Mesodermal cell (in vitro differentiated cells): ENCODE measurements at regions not wholly inside any gene's neighbourhood (a gene's known extent, or its start where the extent isn't known, plus 50 kb on each side); places are given as distances from the start of the nearest gene placed in this dataset.

Experiments
- H3K27ac ChIP-seq: 2 replicates; pipeline ENCODE4 v1.7.0; 2013; ENCODE audit warnings: mild to moderate bottlenecking, low read depth, low read length, moderate library complexity; ENCODE audit not compliant: severe bottlenecking
- H3K36me3 ChIP-seq: 2 replicates; pipeline ENCODE4 v1.7.1; 2013; ENCODE audit warnings: mild to moderate bottlenecking, low read length, moderate library complexity; ENCODE audit not compliant: control insufficient read depth, insufficient read depth
- H3K4me1 ChIP-seq: one replicate; pipeline ENCODE4 v1.7.1; 2013; ENCODE audit warnings: mild to moderate bottlenecking, low read length; ENCODE audit not compliant: insufficient read depth, control insufficient read depth, poor library complexity, severe bottlenecking
- H3K4me3 ChIP-seq: 2 replicates; pipeline ENCODE4 v1.7.0; 2013; ENCODE audit warnings: low read length, control low read depth, mild to moderate bottlenecking; ENCODE audit not compliant: insufficient read depth, poor library complexity, severe bottlenecking; ENCODE audit errors: extremely low read depth
- H3K9me3 ChIP-seq: 2 replicates; pipeline ENCODE4 v1.7.1; 2013; ENCODE audit warnings: mild to moderate bottlenecking, low read length, moderate library complexity; ENCODE audit not compliant: control insufficient read depth
- WGBS, 2 experiments: methylation state at CpG; one replicate each; pipeline ENCODE4 v1.1.5; 2013; ENCODE audit warnings: missing lambda C conversion rate in 2 of 2; ENCODE audit not compliant: insufficient coverage in 2 of 2; 5-methylcytosine and 5-hydroxymethylcytosine counted together

DNA sequence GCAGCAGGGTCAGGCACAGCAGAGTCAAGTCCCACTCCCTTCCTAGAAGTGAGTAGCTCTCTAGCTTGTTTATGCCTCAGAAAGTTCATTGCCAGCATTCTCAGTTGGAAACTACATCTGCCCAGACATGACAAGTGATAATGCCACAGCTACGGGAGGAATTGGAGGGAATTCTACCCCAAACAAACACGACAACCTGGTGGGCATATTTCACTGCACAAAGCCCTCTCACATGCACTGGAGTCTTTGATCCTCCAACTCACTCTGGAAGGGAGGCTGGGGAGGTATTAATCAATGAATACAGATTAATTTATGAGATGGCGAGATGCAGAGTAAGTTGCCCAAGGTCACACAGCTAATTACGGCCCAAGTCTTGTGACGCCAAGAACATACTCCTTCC, 126.0 kb upstream of the MGMT start:
- H3K4me3 ChIP-seq, result no peak overlapping the region
- no peaks in the 10 kb centered on the region for H3K9me3 ChIP-seq
- no peak overlapping the region for H3K27ac ChIP-seq
- 92 to 93% methylated on average over 2 of the region's 5 CpGs for WGBS, 2 experiments
- no peaks in the 10 kb centered on the region for H3K36me3 ChIP-seq
- H3K4me1 ChIP-seq, result no peaks in the 10 kb centered on the region

DNA sequence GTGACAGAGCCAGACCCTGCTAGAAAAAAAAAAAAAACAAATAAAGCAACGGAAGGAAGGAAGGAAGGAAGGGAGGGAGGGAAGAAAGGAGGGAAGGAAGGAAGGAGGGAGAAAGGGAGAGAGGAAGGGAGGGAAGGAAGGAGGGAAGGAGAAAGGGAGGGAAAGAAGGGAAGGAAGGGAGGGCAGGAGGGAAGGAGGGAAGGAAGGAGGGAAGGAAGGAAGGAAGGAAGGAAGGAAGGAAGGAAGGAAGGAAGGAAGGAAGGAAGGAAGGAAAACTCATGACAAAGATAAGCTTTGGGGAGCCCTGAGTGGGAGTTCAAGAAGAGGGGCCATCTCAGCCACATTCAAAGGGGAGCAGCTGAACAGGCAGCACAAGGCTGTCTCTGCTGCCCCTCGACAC, 124.7 kb upstream of the MGMT start:
- Histone ChIP-seq H3K9me3 (no peaks in the 10 kb centered on the region), H3K4me1 (no peaks in the 10 kb centered on the region), H3K4me3 (no peak overlapping the region), H3K36me3 (no peaks in the 10 kb centered on the region), H3K27ac (no peak overlapping the region)
- 86 to 93% methylated on average over 2 of the region's 2 CpGs for WGBS, 2 experiments

DNA sequence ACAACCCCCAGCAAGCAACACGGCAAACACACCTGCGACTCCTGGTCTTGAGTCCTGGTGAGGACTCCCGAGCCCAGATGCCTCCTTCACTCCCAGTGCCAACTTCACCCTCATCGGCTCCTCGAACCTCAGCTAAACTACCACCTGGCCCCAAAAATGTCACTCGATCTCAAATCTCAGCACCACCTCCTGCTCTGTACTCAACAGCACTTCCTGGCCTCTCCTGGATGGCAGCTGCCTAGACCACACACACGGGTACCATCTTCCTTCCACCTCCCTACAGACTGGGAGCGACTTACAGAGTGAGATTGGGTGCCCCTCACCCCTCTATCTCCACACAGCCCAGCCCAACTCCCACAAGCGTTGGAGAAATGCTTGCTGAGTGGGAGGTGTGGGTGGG, 123.9 kb upstream of the MGMT start:
- 87 to 97% methylated on average over 5 to 8 of the region's 9 CpGs for WGBS, 2 experiments
- Histone ChIP-seq H3K27ac (no peak overlapping the region), H3K9me3 (no peaks in the 10 kb centered on the region), H3K4me1 (no peaks in the 10 kb centered on the region), H3K36me3 (no peaks in the 10 kb centered on the region), H3K4me3 (no peak overlapping the region)

DNA sequence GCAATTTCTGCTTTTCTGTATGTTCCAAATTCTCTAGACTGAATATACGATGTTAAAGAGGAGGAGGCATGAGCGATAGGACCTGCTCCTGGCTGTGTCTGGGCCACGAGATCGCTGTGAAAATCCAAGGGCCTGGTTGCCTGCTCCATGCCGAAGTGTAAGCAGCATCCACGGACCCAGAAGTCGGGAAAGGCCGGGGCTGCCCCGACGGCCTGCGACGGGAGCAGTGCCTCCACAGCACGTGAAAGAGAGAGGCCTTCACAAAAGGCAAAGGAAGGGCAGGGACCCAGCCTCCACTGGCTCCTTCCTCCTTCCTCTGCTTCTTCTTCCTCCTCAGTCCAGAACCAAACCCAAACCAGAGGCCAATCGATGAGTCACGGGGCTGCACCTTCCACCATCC, 122.9 kb upstream of the MGMT start:
- WGBS, 2 experiments, result 88 to 96% methylated on average over 15 of the region's 15 CpGs
- no peaks in the 10 kb centered on the region for H3K36me3 ChIP-seq
- H3K4me3 ChIP-seq, result no peak overlapping the region

DNA sequence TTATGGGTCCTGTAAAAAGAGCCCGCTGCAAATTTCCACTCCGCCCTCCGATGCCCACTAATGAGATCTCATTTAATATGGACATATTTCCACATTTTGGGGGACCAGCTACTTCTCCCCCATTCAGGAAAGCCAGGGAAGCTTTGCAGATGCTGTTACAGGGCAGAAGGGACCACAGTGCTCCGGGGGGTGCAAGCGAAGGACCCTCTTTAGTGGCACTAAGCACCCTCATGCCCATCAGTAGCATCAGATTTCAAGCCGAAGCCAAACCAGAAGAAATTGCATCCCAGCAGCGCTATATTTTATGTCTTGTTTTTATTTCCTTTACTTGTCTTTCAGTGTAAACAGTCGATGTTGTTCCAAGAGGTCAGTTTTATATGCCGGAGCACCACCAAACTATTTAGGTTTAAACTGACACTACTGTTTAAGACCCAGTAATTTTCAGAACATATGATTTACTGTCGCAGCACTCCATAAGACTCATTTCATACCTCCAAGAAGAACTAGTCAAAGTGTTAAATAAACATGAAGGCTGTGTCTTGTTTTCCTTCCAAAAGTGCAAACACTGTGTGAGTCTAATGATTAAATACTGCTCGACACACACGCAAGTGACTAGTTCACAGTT, 122.2 kb upstream of the MGMT start:
- 94 to 96% methylated on average over 7 to 10 of the region's 12 CpGs for WGBS, 2 experiments
- Histone ChIP-seq H3K4me1 (no peaks in the 10 kb centered on the region), H3K36me3 (no peaks in the 10 kb centered on the region), H3K27ac (no peak overlapping the region), H3K4me3 (no peak overlapping the region), H3K9me3 (no peaks in the 10 kb centered on the region)

More for the DNA sequence above, 122.9 kb upstream of the MGMT start:
- no peaks in the 10 kb centered on the region for H3K9me3 ChIP-seq
- no peak overlapping the region for H3K27ac ChIP-seq
- no peaks in the 10 kb centered on the region for H3K4me1 ChIP-seq

DNA sequence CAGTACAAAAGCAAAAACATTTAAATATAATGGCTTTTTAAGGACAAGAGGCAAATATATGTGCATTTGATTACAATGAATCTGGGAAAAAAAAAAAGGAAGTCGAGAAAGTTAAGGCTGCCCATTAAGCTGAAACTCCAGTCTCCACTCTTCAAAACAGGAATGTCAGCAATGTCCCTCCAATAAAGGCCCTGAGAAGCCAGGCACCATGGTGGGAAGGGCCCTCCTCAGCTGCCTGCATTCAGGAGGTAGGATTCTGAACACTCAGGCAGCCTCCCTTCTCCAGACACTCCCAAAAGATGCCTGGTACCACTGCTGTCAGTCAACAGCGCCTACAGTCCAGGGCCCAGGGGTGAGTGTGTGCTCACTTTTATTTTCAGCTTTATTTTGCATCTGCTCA, 121.3 kb upstream of the MGMT start:
- Histone ChIP-seq H3K9me3 (no peaks in the 10 kb centered on the region), H3K4me1 (no peaks in the 10 kb centered on the region), H3K4me3 (no peak overlapping the region), H3K36me3 (no peaks in the 10 kb centered on the region), H3K27ac (no peak overlapping the region)
- 64 to 100% methylated on average over 1 to 2 of the region's 2 CpGs for WGBS, 2 experiments

DNA sequence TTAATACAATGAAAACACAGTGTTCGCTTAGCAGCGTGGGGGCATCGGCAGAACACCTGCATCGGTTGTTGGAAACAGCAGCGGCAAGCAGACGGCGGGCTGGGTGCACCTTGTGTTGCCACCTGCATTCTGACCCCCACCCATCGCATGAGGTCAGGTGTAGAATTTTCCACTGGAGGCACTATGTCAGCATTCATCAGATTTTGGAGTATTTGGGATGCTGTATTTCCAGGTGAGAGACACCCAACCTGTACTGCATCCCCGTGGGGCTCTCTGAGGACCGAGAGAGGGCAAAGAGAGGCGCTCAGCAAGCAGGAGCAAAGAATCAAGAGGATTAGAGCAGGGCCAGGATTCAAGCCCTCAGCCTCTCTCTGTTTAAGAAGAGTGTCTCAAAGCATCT, 116.4 kb upstream of the MGMT start:
- WGBS, 2 experiments, result 92 to 97% methylated on average over 10 of the region's 11 CpGs
- Histone ChIP-seq H3K36me3 (no peaks in the 10 kb centered on the region), H3K27ac (no peak overlapping the region), H3K4me3 (no peak overlapping the region), H3K9me3 (no peaks in the 10 kb centered on the region), H3K4me1 (no peaks in the 10 kb centered on the region)

DNA sequence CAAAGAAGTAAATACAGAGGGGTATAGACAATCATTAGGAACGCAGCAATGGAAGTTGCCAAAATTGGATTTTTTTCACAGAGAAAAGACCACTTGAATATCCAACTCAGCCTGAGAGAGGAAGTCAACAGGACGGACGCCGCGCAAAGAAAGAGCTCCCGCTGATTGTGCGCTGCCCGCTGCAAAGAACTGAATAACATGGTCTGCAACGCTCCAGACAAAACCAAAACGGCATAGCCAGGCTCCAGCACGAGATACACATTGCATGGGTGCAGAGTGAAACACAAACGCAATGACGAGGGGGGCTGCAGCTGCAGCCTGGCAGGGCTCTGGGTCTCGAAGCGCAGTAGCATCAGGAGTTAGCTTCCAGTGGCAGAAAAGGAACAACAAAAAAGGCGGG, 113.9 kb upstream of the MGMT start:
- H3K27ac ChIP-seq, result no peak overlapping the region
- H3K4me3 ChIP-seq, result no peak overlapping the region
- no peaks in the 10 kb centered on the region for H3K4me1 ChIP-seq
- H3K36me3 ChIP-seq, result no peaks in the 10 kb centered on the region
- 86 to 88% methylated on average over 14 to 16 of the region's 16 CpGs for WGBS, 2 experiments
- H3K9me3 ChIP-seq, result peaks cover 8% of the 10 kb centered on the region

DNA sequence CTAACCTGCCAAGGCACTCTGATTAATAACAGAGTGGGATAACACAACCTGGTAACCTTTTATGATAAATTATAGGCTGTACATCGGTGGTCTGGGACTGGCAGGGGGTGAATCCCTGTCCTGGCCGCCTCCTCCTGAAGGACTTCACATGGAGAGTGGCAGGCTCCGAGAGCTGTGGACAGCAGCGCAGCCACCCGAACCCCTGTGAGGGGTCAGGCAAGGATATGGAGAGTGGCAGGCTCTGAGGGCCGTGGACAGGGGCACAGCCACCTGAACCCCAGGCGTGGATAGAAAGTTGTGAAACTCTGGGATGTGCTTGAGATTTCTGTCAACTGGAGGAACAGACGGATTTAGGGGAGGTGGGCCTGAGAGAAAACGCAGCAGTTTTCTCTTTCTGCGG, 107.0 kb upstream of the MGMT start:
- Histone ChIP-seq H3K36me3 (no peaks in the 10 kb centered on the region), H3K27ac (no peak overlapping the region), H3K9me3 (peaks cover 8% of the 10 kb centered on the region), H3K4me3 (no peak overlapping the region), H3K4me1 (no peaks in the 10 kb centered on the region)
- WGBS, 2 experiments, result 91 to 92% methylated on average over 8 to 9 of the region's 10 CpGs

DNA sequence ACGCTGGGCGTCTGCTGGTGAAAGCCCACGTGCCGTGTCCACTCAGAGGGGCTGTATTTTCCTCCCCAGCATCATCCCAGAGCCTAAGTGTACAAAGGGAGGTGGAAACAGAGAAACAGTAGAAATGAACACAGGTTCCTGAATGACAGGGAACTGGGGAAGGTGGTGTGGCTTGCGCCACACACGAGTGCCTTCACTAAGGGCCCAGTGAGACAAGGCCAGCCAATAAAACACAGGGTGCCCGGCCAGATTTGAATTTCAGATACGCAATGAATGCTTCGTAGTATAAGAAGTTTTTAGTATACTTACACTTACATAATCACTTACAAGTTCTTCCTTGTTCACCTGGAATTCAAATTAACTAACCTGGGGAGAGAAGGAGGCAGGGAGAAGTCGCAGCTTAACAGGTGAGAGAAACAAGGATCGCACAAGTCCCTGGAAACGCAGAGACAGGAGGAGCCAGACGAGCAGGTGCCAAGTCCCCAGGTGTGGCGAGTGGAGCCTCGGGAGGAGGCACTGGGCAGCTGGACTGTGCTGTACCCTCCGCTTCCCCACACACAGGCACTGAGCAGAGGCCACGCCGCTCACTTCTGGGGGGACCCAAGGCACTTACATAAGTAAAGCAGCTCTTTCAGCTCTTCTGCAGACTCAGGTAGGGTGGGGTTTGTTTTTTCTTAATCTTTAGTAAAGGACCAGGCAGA, 105.2 kb upstream of the MGMT start:
- no peak overlapping the region for H3K4me3 ChIP-seq
- H3K9me3 ChIP-seq, result peaks cover 4% of the 10 kb centered on the region
- H3K4me1 ChIP-seq, result no peaks in the 10 kb centered on the region
- no peak overlapping the region for H3K27ac ChIP-seq
- WGBS, 2 experiments, result 89 to 96% methylated on average over 11 to 12 of the region's 18 CpGs
- no peaks in the 10 kb centered on the region for H3K36me3 ChIP-seq

DNA sequence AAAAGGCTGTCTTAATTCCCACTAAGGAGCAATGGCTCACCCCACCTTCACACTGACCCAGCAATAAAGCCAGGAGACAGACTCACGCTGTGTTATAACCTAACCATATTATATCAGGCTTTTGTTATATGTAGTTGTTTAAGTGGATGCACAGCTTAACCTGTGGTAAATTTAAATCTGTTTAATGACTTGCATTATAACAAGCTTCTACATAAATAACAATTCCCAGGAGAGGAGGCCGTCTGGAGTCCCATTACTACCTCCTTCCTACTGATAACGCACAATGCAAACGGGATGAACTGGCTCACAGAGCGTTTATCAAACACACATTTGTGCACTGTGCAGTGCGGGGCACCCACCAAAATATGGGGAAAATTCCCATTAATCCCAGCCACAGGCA, 102.1 kb upstream of the MGMT start:
- no peaks in the 10 kb centered on the region for H3K9me3 ChIP-seq
- H3K4me3 ChIP-seq, result no peak overlapping the region
- no peak overlapping the region for H3K27ac ChIP-seq
- H3K36me3 ChIP-seq, result no peaks in the 10 kb centered on the region
- H3K4me1 ChIP-seq, result no peaks in the 10 kb centered on the region
- WGBS, 2 experiments, result 80 to 94% methylated on average over 4 of the region's 6 CpGs
